Stomach (tissue), 8 donors: ENCODE measurements at regions not wholly inside any gene's neighbourhood (a gene's known extent, or its start where the extent isn't known, plus 50 kb on each side); places are given as distances from the start of the nearest gene placed in this dataset.

Experiments used
- DNase-seq, 2 donors: peaks; one replicate each; pipeline versions ENCODE4 v3.0.0 to v3.0.0-alpha.2; 2013 to 2019
- H3K27ac ChIP-seq, 5 donors: fragments of 200-600 bp in 4 of 5; sonication (generic) in 4 of 5; one replicate each; pipeline ENCODE4 v1.5.1; 2013 to 2019; ENCODE audit warnings: mild to moderate bottlenecking in 1 of 5, moderate library complexity in 1 of 5
- H3K27me3 ChIP-seq, 3 donors: fragments of 200-600 bp; sonication (generic); one replicate each; pipeline ENCODE4 v1.5.1; 2017 to 2019; ENCODE audit warnings: mixed run types in 1 of 3
- H3K36me3 ChIP-seq, 4 donors: fragments of 200-600 bp; sonication (generic); 1 replicate in 3 of 4; 2 replicates in 1 of 4; pipeline ENCODE4 v1.5.1; 2016 to 2019
- H3K4me1 ChIP-seq, 4 donors: fragments of 200-600 bp; sonication (generic); one replicate each; pipeline ENCODE4 v1.5.1; 2016 to 2019
- H3K4me3 ChIP-seq, 4 donors: fragments of 200-600 bp; sonication (generic) in 3 of 4; one replicate each; pipeline ENCODE4 v1.5.1; 2016 to 2019; ENCODE audit warnings: mild to moderate bottlenecking in 1 of 4
- H3K9me3 ChIP-seq, 4 donors: fragments of 200-600 bp; sonication (generic); one replicate each; pipeline ENCODE4 v1.5.1; 2016 to 2019
- CTCF ChIP-seq, 7 experiments: fragments of 450-650 bp in 4 of 7; fragments of 200-600 bp in 3 of 7; sonication (generic) in 3 of 7; IDR thresholded peaks; one replicate each; pipeline ENCODE4 v1.5.1; 2016 to 2019; ENCODE audit warnings: antibody characterized with exemption in 7 of 7, control low read depth in 2 of 7, mild to moderate bottlenecking in 1 of 7
- EP300 ChIP-seq: sonication (generic); formaldehyde crosslinking; IDR thresholded peaks from one replicate; pipeline ENCODE4 v1.6.1; 2017; ENCODE audit warnings: antibody characterized with exemption
- POLR2A ChIP-seq, 4 donors: fragments of 450-650 bp; IDR thresholded peaks; one replicate each; pipeline ENCODE4 v1.6.1; 2016; ENCODE audit warnings: antibody characterized with exemption in 4 of 4, control low read depth in 2 of 4, mild to moderate bottlenecking in 1 of 4, moderate library complexity in 1 of 4
- POLR2AphosphoS5 ChIP-seq, 3 donors: sonication (generic); formaldehyde crosslinking; IDR thresholded peaks; one replicate each; pipeline ENCODE4 v1.6.1; 2016; ENCODE audit warnings: antibody characterized with exemption in 3 of 3
- WGBS, 5 donors: extraction: QIAGEN DNeasy Blood & Tissue Kit in 3 of 5; methylation state at CpG; one replicate each; pipeline versions ENCODE4 v1.1.5 to v1.1.7; 2013 to 2018; 5-methylcytosine and 5-hydroxymethylcytosine counted together
- intact Hi-C: fragments of 100-400 bp; cut with DNase I; formaldehyde crosslinking; loops from one replicate; pipeline ENCODE4 v1.15.1; 2023; ENCODE audit warnings: low total_unique reads
- donor health status: healthy with polysubstance abuse.
- donor health status: Bipolar disorder and iron deficiency.
- donor health status: healthy.

GRCh38 chr3:177487635-177488186, 290.4 kb upstream of the TBL1XR1 start:
- peak overlapping the region in 3 of 5 donors; percentile 6 to 60 (median 9) for H3K27ac ChIP-seq
- peaks cover 1 to 49% (median 28%) of the 10 kb centered on the region in 4 donors for H3K4me1 ChIP-seq
- no peak for TF ChIP-seq EP300
- TF ChIP-seq CTCF (IDR thresholded peaks at IDR 0.05): no peak
- TF ChIP-seq POLR2A (IDR thresholded peaks at IDR 0.05): no peak
- TF ChIP-seq POLR2AphosphoS5 (IDR thresholded peaks at IDR 0.05): no peak
- peaks cover 0 to 4% (median 0%) of the 10 kb centered on the region in 4 donors for H3K9me3 ChIP-seq
- no peaks in the 10 kb centered on the region for H3K27me3 ChIP-seq
- no peak overlapping the region for H3K4me3 ChIP-seq
- intact Hi-C loops: no loop called here
- WGBS, 5 donors: 39 to 60% (median 40%) methylated on average over 3 of the region's 3 CpGs
- DNase-seq: no peak
- H3K36me3 ChIP-seq: no peaks in the 10 kb centered on the region

- H3K27me3 ChIP-seq: no peaks in the 10 kb centered on the region
- intact Hi-C loops: no loop called here
- H3K36me3 ChIP-seq: no peaks in the 10 kb centered on the region
- TF ChIP-seq EP300: no peak
- TF ChIP-seq CTCF (IDR thresholded peaks at IDR 0.05): no peak
- TF ChIP-seq POLR2A (IDR thresholded peaks at IDR 0.05): no peak
- TF ChIP-seq POLR2AphosphoS5 (IDR thresholded peaks at IDR 0.05): no peak
- no peak for DNase-seq
- H3K9me3 ChIP-seq: peaks cover 0 to 4% (median 0%) of the 10 kb centered on the region in 4 donors
- H3K4me3 ChIP-seq: no peak overlapping the region
- H3K4me1 ChIP-seq: peaks cover 0 to 43% (median 23%) of the 10 kb centered on the region in 4 donors
- WGBS, 5 donors: 46 to 67% (median 58%) methylated on average over 2 of the region's 2 CpGs
- H3K27ac ChIP-seq: no peak overlapping the region
Observed at GRCh38 chr3:177488740-177489139, 291.5 kb upstream of the TBL1XR1 start.

GRCh38 chr3:177490626-177491025, 293.3 kb upstream of the TBL1XR1 start:
- H3K9me3 ChIP-seq: peaks cover 0 to under 1% (median 0%) of the 10 kb centered on the region in 4 donors
- H3K4me3 ChIP-seq: no peak overlapping the region
- no peaks in the 10 kb centered on the region for H3K36me3 ChIP-seq
- H3K4me1 ChIP-seq: peaks cover 0 to 43% (median 23%) of the 10 kb centered on the region in 4 donors
- no peak for TF ChIP-seq POLR2AphosphoS5 (IDR thresholded peaks at IDR 0.05)
- TF ChIP-seq POLR2A (IDR thresholded peaks at IDR 0.05): no peak
- TF ChIP-seq EP300: no peak
- TF ChIP-seq CTCF (IDR thresholded peaks at IDR 0.05): no peak
- no peaks in the 10 kb centered on the region for H3K27me3 ChIP-seq
- DNase-seq: no peak
- H3K27ac ChIP-seq: no peak overlapping the region
- 64 to 88% (median 78%) methylated on average over 3 of the region's 3 CpGs for WGBS, 5 donors
- intact Hi-C loops: no loop called here

GRCh38 chr3:177491296-177492032, 294.2 kb upstream of the TBL1XR1 start:
- no peak overlapping the region for H3K4me3 ChIP-seq
- peaks cover 0 to 43% (median 25%) of the 10 kb centered on the region in 4 donors for H3K4me1 ChIP-seq
- 40 to 54% (median 48%) methylated on average over 7 of the region's 7 CpGs for WGBS, 5 donors
- H3K36me3 ChIP-seq: no peaks in the 10 kb centered on the region
- TF ChIP-seq POLR2AphosphoS5 (IDR thresholded peaks at IDR 0.05) (no peak), POLR2A (IDR thresholded peaks at IDR 0.05) (no peak), CTCF (IDR thresholded peaks at IDR 0.05) (no peak), EP300 (no peak)
- intact Hi-C loops: no loop called here
- peak in 1 of 2 donors; percentile 85 for DNase-seq
- H3K9me3 ChIP-seq: no peaks in the 10 kb centered on the region
- H3K27ac ChIP-seq: no peak overlapping the region
- H3K27me3 ChIP-seq: no peaks in the 10 kb centered on the region
